ENCODE measurements at regions not wholly inside any gene's neighbourhood (a gene's known extent, or its start where the extent isn't known, plus 50 kb on each side); places are given as distances from the start of the nearest gene placed in this dataset.

DNA sequence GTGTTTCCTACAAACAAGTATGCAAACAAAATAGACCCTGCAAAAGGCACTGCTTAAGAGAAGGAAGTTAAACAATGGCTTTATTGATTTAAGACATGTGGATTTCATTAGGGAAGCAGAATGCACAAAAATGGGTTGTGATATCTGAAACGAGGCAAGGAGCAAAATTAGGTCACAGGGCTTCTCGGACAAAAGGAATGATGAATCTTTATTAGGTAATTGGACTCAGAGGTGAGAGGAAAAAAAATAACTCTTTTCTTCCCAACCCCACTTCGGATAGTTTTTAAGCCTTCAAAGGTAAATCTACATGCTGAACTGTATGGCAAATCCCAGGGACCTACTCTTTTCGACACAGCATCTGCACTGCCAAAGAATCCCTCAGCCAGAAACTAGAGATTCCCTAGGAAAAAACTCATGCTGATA lies 183.0 kb upstream of the TAB2 start:
- Histone ChIP-seq H3K9me3 (ENCODE audit: insufficient read depth in 2 of 2, low read depth in 1 of 2, low read length in 1 of 2) (no peaks in the 10 kb centered on the region), H4K20me1 (replicated peaks in 1 of 2; ENCODE audit: control insufficient read depth in 1 of 2, insufficient read depth in 2 of 2, low read length in 2 of 2) (no peaks in the 10 kb centered on the region), H2BK12ac (ENCODE audit: low read depth, low read length) (no peak overlapping the region), H2BK15ac (ENCODE audit: low read length) (no peak overlapping the region), H2AFZ (ENCODE audit: low read length) (no peak overlapping the region), H4K5ac (ENCODE audit: insufficient read length, low read depth, low read length) (no peak overlapping the region), H2BK5ac (ENCODE audit: low read depth, low read length) (no peak overlapping the region), H4K91ac (replicated peaks; ENCODE audit: insufficient read length, low read length) (no peak overlapping the region), H2BK120ac (replicated peaks; ENCODE audit: low read depth, low read length) (no peak overlapping the region), H3K56ac (replicated peaks; ENCODE audit: insufficient read length, low read depth, low read length) (no peak overlapping the region), H3K4ac (replicated peaks; ENCODE audit: insufficient read length, low read depth, low read length) (no peak overlapping the region), H3K79me1 (ENCODE audit: low read depth, low read length) (no peaks in the 10 kb centered on the region), H3K23me2 (ENCODE audit: low read depth, low read length) (no peaks in the 10 kb centered on the region; the same call in 1 of the 2 replicates), H2AK5ac (ENCODE audit: low read depth, low read length) (no peak overlapping the region), H3K27ac (ENCODE audit: low read depth, low read length) (no peak overlapping the region), H3K4me3 (ENCODE audit: extremely low read depth in 1 of 4, insufficient read depth in 2 of 4, low read depth in 3 of 4, low read length in 4 of 4) (no peak overlapping the region), H4K8ac (ENCODE audit: extremely low read depth, insufficient read depth, low read length) (no peak overlapping the region), H3K79me2 (ENCODE audit: control insufficient read depth in 1 of 2, insufficient read depth in 2 of 2, low read length in 2 of 2) (no peaks in the 10 kb centered on the region), H3K36me3 (ENCODE audit: control insufficient read depth in 2 of 4, insufficient read depth in 4 of 4, low read length in 3 of 4) (no peaks in the 10 kb centered on the region; a peak in 1 of 8 replicates), H3K14ac (ENCODE audit: insufficient read length) (no peak overlapping the region), H3K4me1 (replicated peaks in 1 of 4; ENCODE audit: control insufficient read depth in 3 of 4, insufficient read depth in 4 of 4, low read length in 3 of 4) (no peaks in the 10 kb centered on the region), H3K23ac (ENCODE audit: insufficient read length) (no peak overlapping the region), H2BK20ac (ENCODE audit: low read length) (no peak overlapping the region), H3K27me3 (replicated peaks in 1 of 4; ENCODE audit: control insufficient read depth in 3 of 4, extremely low read depth in 1 of 4, insufficient read depth in 3 of 4, low read length in 3 of 4) (no peaks in the 10 kb centered on the region; a peak in 1 of 7 replicates), H3K9ac (replicated peaks in 1 of 4; ENCODE audit: extremely low read depth in 1 of 4, low read depth in 3 of 4, low read length in 3 of 4) (no peak overlapping the region), H3K4me2 (ENCODE audit: insufficient read depth in 1 of 2, low read depth in 2 of 2, low read length in 2 of 2) (no peak overlapping the region), H3K18ac (ENCODE audit: extremely low read depth, low read length) (no peak overlapping the region)
- WGBS, 2 experiments (ENCODE audit: extremely low coverage in 1 of 2, insufficient coverage in 1 of 2, insufficient read length in 1 of 2, insufficient replicate concordance in 2 of 2, low coverage in 1 of 2, low lambda C conversion rate in 2 of 2, missing lambda C conversion rate in 1 of 2) = 78% methylated on average over 4 of the region's 4 CpGs; no CpG with 5 or more reads in 1 of the 2 experiments
- DNase-seq (ENCODE audit: low read depth in 1 of 2, low spot score in 2 of 2) (no peak), FAIRE-seq (no peak)
- TF ChIP-seq GTF2F1 (IDR thresholded peaks at IDR 0.05; ENCODE audit: borderline replicate concordance, low read depth, low read length) = no peak
- no peak for TF ChIP-seq POLR2AphosphoS5 (IDR thresholded peaks at IDR 0.05; ENCODE audit: low read depth, low read length)
- TF ChIP-seq PHF8 (conservative IDR thresholded peaks at IDR 0.05; ENCODE audit: low read depth, low read length) = no peak
- TF ChIP-seq GABPA (IDR thresholded peaks at IDR 0.05; ENCODE audit: borderline replicate concordance, insufficient read depth, low read length) = no peak
- TF ChIP-seq RXRA (IDR thresholded peaks at IDR 0.05; ENCODE audit: insufficient read depth, low read depth, low read length) = no peak
- no peak for TF ChIP-seq SRF (IDR thresholded peaks at IDR 0.05; ENCODE audit: low read depth, low read length)
- TF ChIP-seq BCL11A (IDR thresholded peaks at IDR 0.05; ENCODE audit: low read depth in 2 of 2, low read length in 2 of 2) = no peak
- no peak for TF ChIP-seq CBX5 (IDR thresholded peaks at IDR 0.05; ENCODE audit: low read depth, low read length)
- no peak for TF ChIP-seq CTBP2 (IDR thresholded peaks at IDR 0.05; ENCODE audit: borderline replicate concordance, insufficient read depth, insufficient read length, low read length)
- TF ChIP-seq EP300 (IDR thresholded peaks at IDR 0.05; ENCODE audit: borderline replicate concordance in 1 of 2, low read depth in 2 of 2, low read length in 2 of 2) = no peak
- no peak for TF ChIP-seq KDM1A (IDR thresholded peaks at IDR 0.05; ENCODE audit: borderline replicate concordance, low read length)
- ChIA-PET CTCF (ENCODE audit: partially characterized antibody) (interaction anchor here (0.7 to 1.7 kb wide), 2 partner anchors 11 to 179 kb away, joined by 3 to 4 read pairs; no protein-coding TSS in a partner anchor), POLR2A (ENCODE audit: partially characterized antibody) (no interaction called here)

Measured in H1 (cell line).